Activated CD4-positive, alpha-beta memory T cell treated with anti-CD3 and anti-CD28 coated beads, Interleukin-2, amount 10 ng/mL, durations not matched to agents 7 days and 5 days (primary cell): ENCODE measurements at regions not wholly inside any gene's neighbourhood (a gene's known extent, or its start where the extent isn't known, plus 50 kb on each side); places are given as distances from the start of the nearest gene placed in this dataset.

Source experiments
- CTCF ChIA-PET: fragments of 350-600 bp; sonication (Branson Sonifier 250); formaldehyde crosslinking; loops from one replicate; lab custom pipeline; 2021; ENCODE audit warnings: antibody characterized with exemption, inconsistent platforms; lab: Charles Lee
- POLR2A ChIA-PET: fragments of 350-600 bp; sonication (Branson Sonifier 250); formaldehyde crosslinking; loops from one replicate; lab custom pipeline; 2021; ENCODE audit warnings: antibody characterized with exemption; lab: Charles Lee
- DNase-seq: peaks from one replicate; pipeline ENCODE4 v3.0.0-alpha.2; 2020
- H3K27ac Mint-ChIP-seq: one replicate; pipeline ENCODE4 v1.8.0; 2021; ENCODE audit warnings: mild to moderate bottlenecking, mixed read lengths
- H3K27me3 Mint-ChIP-seq: one replicate; pipeline ENCODE4 v1.8.0; 2021; ENCODE audit warnings: mixed read lengths
- H3K36me3 Mint-ChIP-seq: one replicate; pipeline ENCODE4 v1.8.0; 2021; ENCODE audit warnings: low read depth, mixed read lengths
- H3K4me1 Mint-ChIP-seq: one replicate; pipeline ENCODE4 v1.8.0; 2021; ENCODE audit warnings: mixed read lengths
- H3K4me3 Mint-ChIP-seq: one replicate; pipeline ENCODE4 v1.8.0; 2021; ENCODE audit warnings: mild to moderate bottlenecking, mixed read lengths
- H3K9me3 Mint-ChIP-seq: one replicate; pipeline ENCODE4 v1.8.0; 2021; ENCODE audit warnings: mixed read lengths

DNA sequence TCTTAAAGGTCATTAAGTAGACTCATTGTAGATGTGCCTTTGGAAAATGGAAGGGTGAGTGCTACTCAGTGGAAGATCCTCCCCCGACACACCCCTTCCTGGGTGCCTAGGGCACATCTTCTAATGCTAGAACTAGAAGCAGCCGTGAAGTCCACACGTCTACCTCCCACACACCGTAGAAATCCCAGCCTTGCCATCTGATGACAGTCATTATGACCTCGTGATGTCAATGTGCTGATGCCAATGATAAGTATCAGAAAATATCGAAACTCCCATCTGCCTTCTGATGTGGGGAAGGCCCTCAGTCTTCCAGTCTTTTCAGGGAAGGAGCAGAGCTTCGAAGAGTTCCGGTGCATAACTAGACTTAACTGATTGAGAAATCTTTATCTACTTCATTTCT lies 282.1 kb upstream of the ROPN1 start:
- H3K4me1 Mint-ChIP-seq, result no peaks in the 10 kb centered on the region
- no peak overlapping the region for H3K27ac Mint-ChIP-seq
- no peak overlapping the region for H3K4me3 Mint-ChIP-seq
- H3K9me3 Mint-ChIP-seq, result no peaks in the 10 kb centered on the region
- peaks cover 2% of the 10 kb centered on the region for H3K27me3 Mint-ChIP-seq
- CTCF ChIA-PET, result no interaction called here
- no peak for DNase-seq
- POLR2A ChIA-PET, result no interaction called here
- no peaks in the 10 kb centered on the region for H3K36me3 Mint-ChIP-seq

DNA sequence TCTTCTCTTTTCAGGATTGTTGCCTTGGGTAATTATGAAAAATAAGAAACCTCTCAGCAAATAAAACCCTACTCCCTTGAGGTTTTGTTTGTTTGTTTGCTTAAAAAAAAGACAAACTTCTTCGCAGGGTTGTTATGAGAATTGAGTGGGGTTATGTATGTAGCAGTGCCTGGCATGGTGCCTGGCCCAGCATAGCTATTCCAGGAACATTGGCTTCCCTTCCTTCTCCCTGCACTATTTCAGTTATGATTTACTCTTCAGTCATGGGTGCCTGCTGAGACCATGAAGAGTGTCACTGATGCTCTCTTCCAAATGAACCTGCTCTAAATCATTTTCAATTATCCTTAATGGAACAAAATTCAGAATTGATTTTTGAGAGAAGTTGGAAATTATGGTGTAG lies 283.5 kb upstream of the ROPN1 start:
- Mint-ChIP-seq H3K4me1 (no peaks in the 10 kb centered on the region), H3K27me3 (no peaks in the 10 kb centered on the region), H3K4me3 (no peak overlapping the region), H3K36me3 (no peaks in the 10 kb centered on the region), H3K9me3 (no peaks in the 10 kb centered on the region), H3K27ac (no peak overlapping the region)
- ChIA-PET CTCF (no interaction called here), POLR2A (no interaction called here)
- no peak for DNase-seq

DNA sequence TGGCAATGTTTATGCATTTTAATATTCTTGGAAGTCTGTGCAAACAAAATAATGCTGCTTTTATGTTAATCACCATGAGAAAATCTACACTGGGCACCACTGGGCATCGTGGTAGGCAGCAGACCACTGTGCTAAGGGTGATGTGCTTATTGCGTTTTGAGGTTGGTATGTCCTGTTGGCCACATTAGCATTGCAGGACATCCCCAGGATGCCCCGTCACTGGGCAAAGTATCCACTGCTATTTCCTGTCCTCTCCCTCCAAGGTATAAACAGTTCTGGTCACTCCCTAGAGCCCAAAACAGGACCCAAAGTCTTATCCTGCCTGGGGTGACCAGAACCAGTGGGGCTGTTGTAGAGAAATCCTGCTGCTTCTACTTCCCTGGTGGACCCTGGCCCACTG lies 284.2 kb upstream of the ROPN1 start:
- Mint-ChIP-seq H3K36me3 (no peaks in the 10 kb centered on the region), H3K27ac (no peak overlapping the region), H3K4me3 (no peak overlapping the region), H3K9me3 (no peaks in the 10 kb centered on the region), H3K27me3 (no peaks in the 10 kb centered on the region), H3K4me1 (no peaks in the 10 kb centered on the region)
- POLR2A ChIA-PET, result no interaction called here
- CTCF ChIA-PET, result no interaction called here
- DNase-seq, result no peak

DNA sequence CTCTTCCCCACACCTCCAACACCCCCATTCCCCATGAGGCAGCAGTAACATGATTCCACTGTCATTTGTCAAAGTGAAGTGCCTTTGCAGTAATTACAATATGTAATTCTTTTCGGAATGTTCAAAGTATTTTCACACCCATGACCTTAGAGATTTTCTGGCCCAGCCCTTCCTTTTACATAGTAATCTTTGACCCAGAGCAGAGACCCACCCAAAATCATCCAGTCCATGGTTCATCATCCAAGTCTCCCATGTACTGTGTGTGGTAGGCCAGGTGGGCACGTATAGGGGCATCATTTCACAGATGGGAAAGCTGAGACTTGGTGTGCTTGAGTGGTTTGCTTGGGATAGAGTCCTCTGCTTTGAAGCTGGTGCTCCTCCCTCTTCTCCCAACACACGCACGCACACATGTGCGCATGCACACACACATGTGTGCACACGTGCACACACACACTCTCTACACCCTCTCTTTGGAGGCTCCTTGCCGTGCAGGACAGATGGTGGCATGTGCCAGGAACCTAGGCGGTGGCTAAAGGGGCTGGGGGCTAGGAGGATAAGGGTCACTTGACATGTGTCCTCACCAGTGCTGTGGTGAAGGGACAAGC lies 284.7 kb upstream of the ROPN1 start:
- H3K27ac Mint-ChIP-seq, result no peak overlapping the region
- no peak overlapping the region for H3K4me3 Mint-ChIP-seq
- H3K36me3 Mint-ChIP-seq, result no peaks in the 10 kb centered on the region
- no peaks in the 10 kb centered on the region for H3K9me3 Mint-ChIP-seq
- peaks cover 3% of the 10 kb centered on the region for H3K27me3 Mint-ChIP-seq
- CTCF ChIA-PET, result no interaction called here
- POLR2A ChIA-PET, result no interaction called here
- no peak for DNase-seq
- no peaks in the 10 kb centered on the region for H3K4me1 Mint-ChIP-seq

DNA sequence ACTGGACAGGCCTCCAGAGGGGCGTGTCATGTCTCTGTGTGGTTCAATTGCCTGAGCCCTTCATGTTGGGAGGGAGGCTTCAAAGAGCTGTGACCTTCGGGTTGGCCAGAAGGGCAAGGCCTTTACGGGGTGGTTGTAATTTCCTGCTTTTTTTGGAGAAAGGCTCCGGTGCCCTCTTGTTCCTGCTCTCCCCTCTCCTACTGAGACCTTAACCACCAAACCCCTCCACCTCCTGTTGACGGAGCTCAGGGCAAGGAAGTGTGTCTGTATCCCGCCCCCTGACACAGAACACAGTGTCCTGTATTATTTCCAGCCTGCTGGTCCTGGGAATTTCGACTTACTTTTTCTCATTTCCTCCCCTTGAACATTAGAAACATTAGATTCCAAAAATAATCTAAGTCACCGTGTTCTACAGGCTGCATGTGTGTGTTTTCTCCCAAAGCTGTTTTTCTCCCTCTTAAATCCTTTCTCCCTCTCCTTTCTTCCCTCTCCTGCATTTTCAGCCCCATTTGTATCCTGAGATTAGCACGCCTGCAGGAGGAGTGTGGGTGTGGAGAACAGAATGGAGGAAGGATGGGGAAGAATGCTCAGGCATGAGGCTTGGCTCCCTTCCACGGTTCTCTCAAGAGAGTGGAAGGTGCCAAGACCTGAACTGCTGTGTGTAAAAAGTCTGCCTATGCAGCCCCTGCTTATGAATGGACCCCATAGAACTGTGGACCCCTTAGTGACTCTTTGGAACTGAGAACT lies 285.4 kb upstream of the ROPN1 start:
- no peaks in the 10 kb centered on the region for H3K9me3 Mint-ChIP-seq
- no peak overlapping the region for H3K27ac Mint-ChIP-seq
- no peaks in the 10 kb centered on the region for H3K36me3 Mint-ChIP-seq
- no peaks in the 10 kb centered on the region for H3K4me1 Mint-ChIP-seq
- peaks cover 6% of the 10 kb centered on the region for H3K27me3 Mint-ChIP-seq
- CTCF ChIA-PET, result no interaction called here
- DNase-seq, result no peak
- POLR2A ChIA-PET, result no interaction called here
- H3K4me3 Mint-ChIP-seq, result no peak overlapping the region

DNA sequence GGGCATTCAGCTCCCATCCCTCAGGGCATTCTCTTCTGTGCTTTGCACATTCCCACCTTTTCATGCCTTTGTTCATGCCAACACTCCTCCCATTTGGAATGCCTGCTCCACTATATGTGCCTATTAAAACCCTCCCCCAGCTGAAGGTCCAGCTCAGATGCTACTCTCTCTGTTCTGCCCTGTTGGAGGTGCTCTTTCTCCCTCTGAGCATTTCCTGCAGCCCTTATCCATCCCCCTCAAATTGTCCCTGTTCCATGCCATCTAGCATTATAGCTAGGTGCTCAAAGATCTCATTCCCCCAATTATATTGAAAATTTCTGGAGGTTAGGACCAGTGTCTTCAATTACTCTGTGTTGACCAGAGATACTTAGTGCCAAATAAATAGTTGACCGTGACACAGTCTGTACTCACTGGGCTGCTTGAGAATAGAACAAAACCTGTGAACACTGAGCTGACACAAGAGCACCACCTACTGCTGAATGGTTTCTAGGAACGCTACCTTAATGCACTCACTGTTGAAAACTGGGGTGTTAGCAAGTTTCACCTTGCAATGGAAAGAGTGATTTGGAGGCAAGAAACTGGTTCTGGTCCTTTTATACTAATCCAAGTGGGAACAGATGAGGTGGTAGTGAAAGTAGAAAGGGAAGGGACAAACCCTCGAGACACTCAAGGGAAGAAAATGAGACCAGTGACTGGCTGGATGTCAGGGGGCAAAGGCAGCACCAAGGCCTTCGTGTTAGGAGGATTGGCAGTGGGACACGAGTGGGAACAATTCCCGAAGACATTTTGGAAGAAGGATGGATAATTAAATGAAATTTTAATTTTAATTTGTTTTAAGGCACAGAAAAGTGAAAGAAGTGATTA lies 289.8 kb upstream of the ROPN1 start:
- Mint-ChIP-seq H3K36me3 (no peaks in the 10 kb centered on the region), H3K4me3 (no peak overlapping the region), H3K4me1 (no peaks in the 10 kb centered on the region), H3K9me3 (no peaks in the 10 kb centered on the region), H3K27me3 (peaks cover 16% of the 10 kb centered on the region), H3K27ac (no peak overlapping the region)
- ChIA-PET CTCF (no interaction called here), POLR2A (no interaction called here)
- no peak for DNase-seq

DNA sequence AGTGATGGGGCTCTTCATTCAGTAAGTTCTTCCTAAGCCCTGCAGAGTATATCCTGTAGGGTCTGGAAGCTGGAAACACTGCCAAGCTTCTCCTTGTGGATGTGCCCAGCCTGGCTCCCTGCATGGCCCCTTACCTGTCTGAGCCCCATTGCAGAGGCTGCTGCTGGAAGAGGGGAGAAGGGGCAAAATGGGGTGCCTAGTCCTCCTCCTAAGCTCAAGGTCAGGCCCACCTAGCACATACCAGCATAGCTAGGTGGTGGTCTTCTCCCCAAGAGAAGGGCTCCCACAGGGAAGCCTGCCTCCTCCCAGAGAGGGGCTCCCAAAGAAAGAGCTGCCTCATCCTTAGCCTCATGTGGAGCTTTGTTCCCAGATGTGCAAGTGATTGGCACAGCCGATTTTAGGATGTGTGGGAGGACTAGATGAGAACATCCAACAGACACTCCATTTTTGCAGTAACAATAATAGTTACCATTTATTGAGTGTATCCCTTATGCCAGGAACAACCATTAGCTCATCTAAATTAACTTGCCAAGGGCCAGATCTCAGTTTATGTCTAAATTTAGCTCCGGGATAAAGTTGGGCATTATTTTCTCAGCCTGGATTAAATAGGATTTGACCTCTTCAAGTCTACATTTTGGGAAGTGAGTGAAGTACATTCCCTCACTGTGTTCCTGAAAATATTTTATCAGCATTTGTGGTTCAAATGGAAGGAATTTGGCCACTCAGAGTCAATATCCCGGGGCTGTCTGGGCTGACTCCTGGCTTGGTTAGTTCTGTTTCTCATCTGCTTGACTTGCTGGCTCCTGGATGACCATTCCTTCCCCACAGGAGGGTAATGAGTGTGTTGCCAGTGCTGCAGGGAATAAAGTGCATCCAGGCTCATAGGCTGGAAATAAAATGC lies 291.1 kb upstream of the ROPN1 start:
- ChIA-PET POLR2A (no interaction called here), CTCF (no interaction called here)
- H3K27ac Mint-ChIP-seq, result no peak overlapping the region
- H3K9me3 Mint-ChIP-seq, result no peaks in the 10 kb centered on the region
- peaks cover 16% of the 10 kb centered on the region for H3K27me3 Mint-ChIP-seq
- H3K4me3 Mint-ChIP-seq, result no peak overlapping the region
- no peaks in the 10 kb centered on the region for H3K4me1 Mint-ChIP-seq
- DNase-seq, result no peak
- no peaks in the 10 kb centered on the region for H3K36me3 Mint-ChIP-seq

DNA sequence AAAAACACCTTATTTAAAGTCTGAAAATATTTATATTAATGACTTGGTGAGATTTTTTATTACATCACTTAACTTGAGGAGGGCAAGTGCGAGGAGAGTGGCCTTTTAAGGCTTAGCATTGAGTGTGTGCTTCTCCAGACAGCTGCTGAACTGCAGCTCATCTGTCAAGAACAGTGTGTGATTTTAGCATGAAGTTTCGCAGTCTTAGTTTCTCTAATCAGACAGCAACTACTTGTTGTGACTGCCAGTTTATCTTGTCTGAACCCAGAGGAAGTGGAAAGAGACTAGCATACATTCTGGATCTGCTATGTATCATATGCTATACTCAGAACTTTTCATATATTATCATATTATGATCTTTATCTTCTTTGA lies 291.7 kb upstream of the ROPN1 start:
- no peak for DNase-seq
- Mint-ChIP-seq H3K27me3 (peaks cover 22% of the 10 kb centered on the region), H3K4me3 (no peak overlapping the region)

DNA sequence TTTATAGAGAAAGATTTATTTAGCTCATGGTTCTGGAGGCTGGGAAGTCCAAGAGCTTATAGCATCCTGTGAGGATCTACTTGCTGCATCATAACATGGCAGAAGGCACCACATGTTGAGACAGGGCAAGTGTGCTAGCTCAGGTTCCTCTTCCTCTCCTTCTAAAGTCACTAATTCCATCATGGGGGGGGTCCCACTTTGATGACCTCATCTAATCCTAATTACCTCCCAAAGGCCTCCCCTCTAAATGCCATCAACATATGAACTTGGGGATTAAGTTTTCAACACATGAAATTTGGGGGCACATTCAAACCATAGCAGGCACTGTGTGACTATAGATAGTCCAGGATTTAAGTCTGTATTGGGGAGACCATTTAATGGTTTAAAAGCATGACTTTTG lies 297.1 kb upstream of the ROPN1 start:
- Mint-ChIP-seq H3K27me3 (peaks cover 24% of the 10 kb centered on the region), H3K9me3 (no peaks in the 10 kb centered on the region), H3K36me3 (no peaks in the 10 kb centered on the region), H3K4me3 (no peak overlapping the region), H3K27ac (no peak overlapping the region), H3K4me1 (no peaks in the 10 kb centered on the region)
- ChIA-PET CTCF (no interaction called here), POLR2A (no interaction called here)
- DNase-seq, result no peak

More for the DNA sequence above, 291.7 kb upstream of the ROPN1 start:
- CTCF ChIA-PET, result no interaction called here
- Mint-ChIP-seq H3K36me3 (no peaks in the 10 kb centered on the region), H3K9me3 (no peaks in the 10 kb centered on the region), H3K4me1 (no peaks in the 10 kb centered on the region), H3K27ac (no peak overlapping the region)
- POLR2A ChIA-PET, result no interaction called here

DNA sequence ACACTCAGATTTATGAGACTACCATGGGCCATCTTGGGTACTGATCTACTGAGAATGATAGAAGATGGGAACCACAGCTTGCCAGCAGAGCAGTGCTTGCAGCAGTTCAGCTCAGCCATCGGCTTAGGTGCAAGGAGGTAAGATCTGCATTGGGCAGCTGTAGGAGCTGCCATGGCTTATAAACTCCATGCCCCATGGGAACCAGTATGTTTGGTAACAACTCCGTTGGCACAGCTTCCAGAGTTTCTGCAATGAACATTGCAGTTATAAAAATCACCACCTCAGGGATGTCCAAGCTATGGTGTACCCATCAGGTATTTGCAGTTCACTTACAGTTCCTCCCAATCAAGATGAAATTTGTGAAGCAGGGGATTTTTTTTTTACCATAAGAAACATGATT lies 299.1 kb upstream of the ROPN1 start:
- Mint-ChIP-seq H3K27me3 (peaks cover 15% of the 10 kb centered on the region), H3K4me3 (no peak overlapping the region), H3K9me3 (no peaks in the 10 kb centered on the region), H3K27ac (no peak overlapping the region), H3K36me3 (no peaks in the 10 kb centered on the region), H3K4me1 (no peaks in the 10 kb centered on the region)
- ChIA-PET POLR2A (no interaction called here), CTCF (no interaction called here)
- no peak for DNase-seq

DNA sequence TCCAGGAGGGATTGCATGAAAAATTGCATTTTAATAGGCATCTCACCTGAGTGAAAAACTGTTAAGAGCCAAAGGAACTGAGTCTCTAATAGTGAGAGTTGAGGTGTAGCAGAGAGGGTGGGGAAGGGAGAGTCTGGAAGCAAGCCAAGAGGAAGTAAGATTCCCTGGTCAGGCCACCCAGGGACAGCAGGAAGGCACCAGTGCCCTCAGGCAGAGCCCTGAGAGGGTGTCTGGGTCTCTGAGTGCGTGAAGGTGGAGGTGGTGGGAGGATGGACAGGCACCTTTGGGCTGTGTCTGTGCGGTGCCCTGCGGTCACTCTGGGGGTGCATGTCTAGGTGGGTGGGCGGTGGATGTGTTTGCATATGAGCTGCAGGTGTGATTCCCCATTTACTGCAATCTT lies 300.4 kb upstream of the ROPN1 start:
- Mint-ChIP-seq H3K36me3 (no peaks in the 10 kb centered on the region), H3K27me3 (peaks cover 18% of the 10 kb centered on the region)
- no peak for DNase-seq

DNA sequence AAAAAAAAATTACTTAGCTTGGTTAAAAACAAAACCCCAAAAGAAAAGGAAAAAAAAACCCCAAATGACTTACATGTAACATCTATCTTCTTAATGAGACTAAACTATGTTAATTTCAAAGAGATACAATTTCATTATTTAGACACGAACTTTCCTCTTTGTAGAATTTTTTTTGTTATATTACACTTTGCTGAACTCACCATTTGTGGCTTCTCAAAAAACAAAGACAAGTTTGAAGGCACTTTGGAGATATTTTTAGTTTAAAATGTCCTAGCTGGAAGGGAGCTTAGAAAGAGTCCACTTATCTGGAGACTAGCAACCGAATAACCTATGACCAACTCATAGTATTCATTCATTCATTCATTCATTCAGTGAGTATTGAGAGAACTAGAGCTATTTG lies 301.7 kb upstream of the ROPN1 start:
- no peaks in the 10 kb centered on the region for H3K4me1 Mint-ChIP-seq
- ChIA-PET CTCF (no interaction called here), POLR2A (no interaction called here)
- H3K36me3 Mint-ChIP-seq, result no peaks in the 10 kb centered on the region
- peaks cover 13% of the 10 kb centered on the region for H3K27me3 Mint-ChIP-seq
- DNase-seq, result no peak
- no peak overlapping the region for H3K4me3 Mint-ChIP-seq
- H3K9me3 Mint-ChIP-seq, result no peaks in the 10 kb centered on the region
- no peak overlapping the region for H3K27ac Mint-ChIP-seq

More for the DNA sequence above, 300.4 kb upstream of the ROPN1 start:
- CTCF ChIA-PET, result no interaction called here
- Mint-ChIP-seq H3K9me3 (no peaks in the 10 kb centered on the region), H3K4me1 (no peaks in the 10 kb centered on the region), H3K27ac (no peak overlapping the region), H3K4me3 (no peak overlapping the region)
- POLR2A ChIA-PET, result no interaction called here

DNA sequence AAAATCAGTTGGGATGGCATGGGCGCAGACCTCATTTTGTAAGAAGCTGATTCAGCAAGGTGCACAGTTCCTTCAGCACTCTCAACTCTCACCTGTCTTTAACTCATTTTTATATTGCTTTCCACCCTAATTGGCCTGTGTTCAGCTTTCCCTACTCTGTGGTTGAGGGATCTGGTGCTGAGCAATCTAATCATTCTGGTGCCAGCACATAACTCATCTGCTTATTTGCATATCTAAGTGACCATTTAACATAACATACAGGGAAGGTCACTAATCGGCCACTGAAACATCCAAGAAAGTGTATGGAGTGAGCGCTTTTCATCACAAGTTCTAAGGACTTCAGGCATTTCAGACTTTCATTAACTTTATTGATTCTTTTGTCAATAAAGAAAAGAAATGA lies 303.4 kb upstream of the ROPN1 start:
- ChIA-PET CTCF (no interaction called here), POLR2A (no interaction called here)
- peaks cover 8% of the 10 kb centered on the region for H3K27me3 Mint-ChIP-seq
- no peak for DNase-seq
- no peaks in the 10 kb centered on the region for H3K9me3 Mint-ChIP-seq
- no peaks in the 10 kb centered on the region for H3K4me1 Mint-ChIP-seq
- H3K4me3 Mint-ChIP-seq, result no peak overlapping the region
- H3K27ac Mint-ChIP-seq, result no peak overlapping the region
- no peaks in the 10 kb centered on the region for H3K36me3 Mint-ChIP-seq
